D721Med (cell line): ENCODE measurements at regions not wholly inside any gene's neighbourhood (a gene's known extent, or its start where the extent isn't known, plus 50 kb on each side); places are given as distances from the start of the nearest gene placed in this dataset.

Experiments used
- DNase-seq: peaks from one replicate; pipeline ENCODE4 v3.0.0; 2011; ENCODE audit warnings: low spot score; ENCODE audit not compliant: insufficient read length
- FAIRE-seq: peaks from 2 replicates; lab custom pipeline; 2011; peaks lifted over from hg19 to GRCh38; lab: Jason Lieb, UNC
- TF ChIP-seq, protein P1 (sequence below): IDR thresholded peaks from 2 replicates; pipeline ENCODE4 v1.5.1; 2012; ENCODE audit warnings: mild to moderate bottlenecking, control low read depth; ENCODE audit not compliant: insufficient read depth; ENCODE audit errors: missing control alignments

DNA sequence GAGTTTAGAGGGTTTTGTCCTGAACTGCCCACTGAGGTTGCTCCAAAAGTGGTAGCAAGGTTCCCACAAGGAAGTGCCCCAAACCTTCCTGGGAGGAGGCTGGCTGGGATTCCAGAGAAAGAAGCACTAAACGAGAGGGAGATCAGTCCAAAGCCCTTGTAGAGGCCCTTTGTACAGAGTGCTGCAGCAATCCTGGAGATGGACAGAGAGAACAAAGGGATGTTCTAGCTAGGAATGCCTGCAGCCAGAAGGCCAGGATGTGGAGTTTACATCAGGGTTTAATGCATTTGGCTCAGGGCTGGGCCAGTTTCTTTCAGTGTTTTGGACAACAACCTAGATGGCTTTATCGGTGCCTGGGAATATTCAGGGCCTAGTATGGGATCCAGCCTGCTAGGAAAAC lies 2155.1 kb upstream of the AGA start:
- no peak for FAIRE-seq
- TF ChIP-seq, protein P1, sequence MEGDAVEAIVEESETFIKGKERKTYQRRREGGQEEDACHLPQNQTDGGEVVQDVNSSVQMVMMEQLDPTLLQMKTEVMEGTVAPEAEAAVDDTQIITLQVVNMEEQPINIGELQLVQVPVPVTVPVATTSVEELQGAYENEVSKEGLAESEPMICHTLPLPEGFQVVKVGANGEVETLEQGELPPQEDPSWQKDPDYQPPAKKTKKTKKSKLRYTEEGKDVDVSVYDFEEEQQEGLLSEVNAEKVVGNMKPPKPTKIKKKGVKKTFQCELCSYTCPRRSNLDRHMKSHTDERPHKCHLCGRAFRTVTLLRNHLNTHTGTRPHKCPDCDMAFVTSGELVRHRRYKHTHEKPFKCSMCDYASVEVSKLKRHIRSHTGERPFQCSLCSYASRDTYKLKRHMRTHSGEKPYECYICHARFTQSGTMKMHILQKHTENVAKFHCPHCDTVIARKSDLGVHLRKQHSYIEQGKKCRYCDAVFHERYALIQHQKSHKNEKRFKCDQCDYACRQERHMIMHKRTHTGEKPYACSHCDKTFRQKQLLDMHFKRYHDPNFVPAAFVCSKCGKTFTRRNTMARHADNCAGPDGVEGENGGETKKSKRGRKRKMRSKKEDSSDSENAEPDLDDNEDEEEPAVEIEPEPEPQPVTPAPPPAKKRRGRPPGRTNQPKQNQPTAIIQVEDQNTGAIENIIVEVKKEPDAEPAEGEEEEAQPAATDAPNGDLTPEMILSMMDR, result no peak
- no peak for DNase-seq

DNA sequence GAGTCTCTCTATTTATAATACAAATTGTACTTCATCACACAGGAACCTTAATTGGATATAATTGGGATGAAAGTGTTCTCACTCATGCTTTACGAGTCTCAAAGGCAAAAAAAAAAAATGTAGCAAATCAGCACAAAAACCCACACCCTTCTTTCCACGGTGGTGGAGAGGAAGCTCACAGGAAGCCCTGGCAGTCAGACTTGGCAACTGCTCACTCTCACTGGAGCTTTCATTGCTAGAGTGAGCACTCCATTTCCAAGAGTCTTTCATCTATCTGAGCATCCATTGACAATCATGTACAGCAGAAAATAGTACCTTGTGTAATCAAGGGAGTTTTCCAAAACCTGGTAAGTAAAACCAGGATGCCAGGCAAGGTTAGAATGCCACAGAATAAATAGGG lies 2159.4 kb upstream of the AGA start:
- TF ChIP-seq, protein P1, result no peak
- DNase-seq, result no peak
- FAIRE-seq, result no peak

GRCh38 chr4:179605196-179605595 lies 2163.0 kb upstream of the AGA start:
- TF ChIP-seq, protein P1, result no peak
- no peak for DNase-seq
- FAIRE-seq, result no peak

GRCh38 chr4:179607003-179607402 lies 2164.8 kb upstream of the AGA start:
- TF ChIP-seq, protein P1, result no peak
- no peak for FAIRE-seq
- DNase-seq, result no peak

DNA sequence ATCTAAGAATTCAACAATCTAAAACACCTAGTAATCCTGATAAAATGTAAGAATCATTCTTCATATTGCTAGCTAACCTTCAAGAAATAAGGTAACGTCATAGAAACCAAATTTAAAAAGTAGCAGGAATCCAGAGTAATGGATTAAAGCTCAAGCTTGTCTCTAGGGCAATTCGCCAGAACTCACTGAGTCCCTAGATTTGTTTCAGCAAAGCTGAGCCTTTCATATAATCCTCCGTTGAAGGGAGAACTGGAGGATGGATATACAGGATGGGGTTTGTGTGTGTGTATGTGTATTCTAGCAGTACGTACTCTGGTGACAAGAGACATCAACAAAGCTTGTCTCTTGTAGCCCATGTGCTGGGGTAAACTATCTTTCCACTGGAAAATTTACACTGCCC lies 2173.5 kb upstream of the AGA start:
- DNase-seq, result no peak
- no peak for FAIRE-seq
- TF ChIP-seq, protein P1, result no peak

- DNase-seq, result no peak
- TF ChIP-seq, protein P1, result no peak
Measured at GRCh38 chr4:179618966-179619365, 2176.7 kb upstream of the AGA start.

GRCh38 chr4:179624768-179625181 lies 2182.5 kb upstream of the AGA start:
- FAIRE-seq (no peak), DNase-seq (no peak)

More at GRCh38 chr4:179618966-179619365, 2176.7 kb upstream of the AGA start:
- FAIRE-seq, result no peak

More at GRCh38 chr4:179624768-179625181, 2182.5 kb upstream of the AGA start:
- TF ChIP-seq, protein P1, result no peak
